Stimulated activated naive B cell treated with anti-CD40 and anti-IgM and Interleukin-4, amounts not matched to agents 10 μg/mL and 1 μg/mL and 100 μg/mL, for 72 hours (primary cell): ENCODE measurements at regions not wholly inside any gene's neighbourhood (a gene's known extent, or its start where the extent isn't known, plus 50 kb on each side); places are given as distances from the start of the nearest gene placed in this dataset.
"Not testable (repeated sequence)": the region's sequence is repeated elsewhere in the genome, so short reads cannot be mapped to it uniquely, and the experiment has no call there.

ENCODE experiments used
- ATAC-seq, 2 donors: fragments of 150-1000 bp; cut with Tn5 transposase; replicated peaks; 2 replicates each; pipeline ENCODE4 v1.10.0; 2021; ENCODE audit warnings: moderate library complexity in 1 of 2
- DNase-seq: peaks from one replicate; pipeline ENCODE4 v3.0.0; 2021
- H3K27ac Mint-ChIP-seq: one replicate; pipeline ENCODE4 v1.8.0; 2022; ENCODE audit warnings: mild to moderate bottlenecking, mixed read lengths
- H3K27me3 Mint-ChIP-seq, 2 donors: one replicate each; pipeline ENCODE4 v1.8.0; 2022; ENCODE audit warnings: mixed read lengths in 2 of 2
- H3K36me3 Mint-ChIP-seq, 2 donors: one replicate each; pipeline ENCODE4 v1.8.0; 2022; ENCODE audit warnings: mixed read lengths in 2 of 2, mild to moderate bottlenecking in 1 of 2
- H3K4me1 Mint-ChIP-seq, 2 donors: one replicate each; pipeline ENCODE4 v1.8.0; 2022; ENCODE audit warnings: mixed read lengths in 2 of 2, mild to moderate bottlenecking in 1 of 2
- H3K4me3 Mint-ChIP-seq, 2 donors: one replicate each; pipeline ENCODE4 v1.8.0; 2022; ENCODE audit warnings: mild to moderate bottlenecking in 2 of 2, mixed read lengths in 2 of 2, moderate library complexity in 1 of 2
- H3K9me3 Mint-ChIP-seq, 2 donors: one replicate each; pipeline ENCODE4 v1.8.0; 2022; ENCODE audit warnings: mixed read lengths in 2 of 2, mild to moderate bottlenecking in 1 of 2

DNA sequence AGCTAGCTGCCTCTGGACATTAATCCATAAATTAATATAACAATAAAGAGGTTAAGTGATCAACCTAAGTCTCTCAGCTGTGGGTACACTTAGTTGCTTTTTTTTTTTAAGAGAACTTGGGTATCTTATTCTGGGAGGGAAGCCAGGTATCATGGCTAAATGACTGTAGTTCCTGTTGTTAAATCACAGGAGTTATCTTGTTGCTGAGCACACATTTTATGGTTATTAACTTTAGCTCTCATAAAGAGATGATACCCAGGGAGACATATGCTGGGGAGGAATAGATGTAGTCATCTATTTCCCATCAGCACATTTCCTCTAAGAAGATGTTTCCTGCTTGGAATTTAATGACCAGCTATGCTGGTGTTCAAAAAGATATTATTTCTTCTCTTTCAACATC lies 227.8 kb downstream of the PTGER3 start:
- Mint-ChIP-seq H3K27me3 (no peaks in the 10 kb centered on the region), H3K4me1 (no peaks in the 10 kb centered on the region), H3K36me3 (no peaks in the 10 kb centered on the region), H3K4me3 (no peak overlapping the region), H3K9me3 (peaks cover 0 to 1% of the 10 kb centered on the region in 2 donors), H3K27ac (no peak overlapping the region)
- ATAC-seq = no peak
- no peak for DNase-seq

DNA sequence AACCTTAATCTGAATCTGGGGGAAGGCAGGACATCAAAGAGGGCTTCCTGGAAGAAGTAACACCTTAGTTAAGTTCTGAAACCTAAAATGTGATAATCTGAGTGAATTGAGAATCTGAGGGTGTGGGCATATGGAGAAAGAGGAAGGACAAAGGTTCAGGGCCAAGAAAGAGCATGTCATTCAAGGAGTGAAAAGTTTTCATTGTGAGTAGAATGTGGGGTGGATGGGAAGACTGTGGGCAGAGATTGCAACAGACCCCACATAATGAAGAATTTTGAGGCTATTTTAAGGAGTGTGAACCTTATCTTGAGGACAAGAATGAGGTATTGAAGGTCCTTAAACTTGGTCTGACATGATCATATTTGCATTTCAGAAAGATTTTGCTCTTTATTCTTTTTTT lies 227.2 kb downstream of the PTGER3 start:
- no peak overlapping the region for H3K4me3 Mint-ChIP-seq
- DNase-seq (no peak), ATAC-seq (no peak)
- H3K9me3 Mint-ChIP-seq = peaks cover 0 to 4% of the 10 kb centered on the region in 2 donors
- no peak overlapping the region for H3K27ac Mint-ChIP-seq
- no peaks in the 10 kb centered on the region for H3K4me1 Mint-ChIP-seq
- no peaks in the 10 kb centered on the region for H3K27me3 Mint-ChIP-seq
- H3K36me3 Mint-ChIP-seq = no peaks in the 10 kb centered on the region

DNA sequence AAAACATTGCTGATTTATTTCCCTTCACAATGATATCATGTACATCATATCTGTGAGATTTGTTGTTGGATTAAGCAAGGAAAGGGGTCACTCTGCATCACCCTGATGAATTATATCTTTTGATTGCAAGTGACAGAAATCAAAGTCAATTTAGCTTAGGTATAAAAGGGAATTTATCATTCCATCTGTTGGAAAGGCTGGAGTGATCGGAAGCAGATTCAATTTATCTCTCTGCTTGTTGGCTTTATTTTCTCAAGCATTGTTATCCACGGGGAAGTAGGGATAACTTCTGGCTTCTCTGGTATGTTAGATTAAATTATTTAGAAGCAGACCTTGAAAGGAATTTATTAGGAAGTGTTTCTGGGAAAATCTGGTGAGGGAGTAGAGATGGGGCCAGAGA lies 226.6 kb downstream of the PTGER3 start:
- DNase-seq (no peak), ATAC-seq (no peak)
- Mint-ChIP-seq H3K9me3 (peaks cover 0 to 4% of the 10 kb centered on the region in 2 donors), H3K4me3 (no peak overlapping the region), H3K27me3 (no peaks in the 10 kb centered on the region), H3K4me1 (no peaks in the 10 kb centered on the region), H3K36me3 (no peaks in the 10 kb centered on the region), H3K27ac (no peak overlapping the region)

DNA sequence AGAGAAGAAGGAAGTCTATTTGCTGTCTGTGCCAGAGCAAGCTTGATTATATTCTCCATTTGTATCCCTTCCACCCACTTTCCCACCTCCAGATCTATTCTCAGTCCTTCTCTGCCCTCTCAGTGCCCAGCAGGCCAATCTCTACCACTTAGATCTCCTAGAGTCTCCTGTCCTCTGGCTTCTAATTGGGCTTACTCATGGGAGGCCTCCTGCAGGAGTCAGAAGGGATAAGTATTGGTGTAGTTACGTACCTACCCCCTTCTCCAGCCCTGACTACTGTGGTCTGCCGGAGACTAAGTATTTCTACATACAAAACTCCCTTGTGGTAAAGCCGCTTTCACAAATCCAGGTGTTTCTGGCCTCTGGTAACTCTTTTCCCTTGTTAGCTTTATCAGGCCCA lies 221.2 kb downstream of the PTGER3 start:
- Mint-ChIP-seq H3K9me3 (peaks cover 0 to 8% of the 10 kb centered on the region in 2 donors), H3K27ac (no peak overlapping the region)
- ATAC-seq = no peak

DNA sequence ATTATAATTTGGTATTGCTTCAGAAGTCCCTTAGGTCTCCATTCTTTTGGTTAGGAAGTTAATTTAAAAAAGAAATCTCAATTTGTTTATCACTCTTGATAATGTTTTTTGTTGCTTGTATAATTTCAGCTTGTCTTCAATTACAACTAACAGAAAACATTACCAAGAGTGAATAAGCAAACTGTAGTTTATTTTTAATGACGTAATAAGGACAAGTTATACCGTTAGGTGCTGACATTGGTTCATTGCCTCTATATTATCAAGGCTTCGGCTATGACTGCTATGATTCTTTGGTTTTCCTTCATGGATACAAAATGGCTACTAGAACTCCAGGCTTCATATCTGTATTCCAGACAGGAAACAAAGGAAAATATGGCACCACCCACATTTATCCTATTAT lies 220.6 kb downstream of the PTGER3 start:
- peaks cover 0 to 8% of the 10 kb centered on the region in 2 donors for H3K9me3 Mint-ChIP-seq
- H3K27me3 Mint-ChIP-seq = no peaks in the 10 kb centered on the region
- no peaks in the 10 kb centered on the region for H3K36me3 Mint-ChIP-seq
- no peak overlapping the region for H3K27ac Mint-ChIP-seq
- H3K4me1 Mint-ChIP-seq = no peaks in the 10 kb centered on the region
- ATAC-seq (no peak), DNase-seq (no peak)
- H3K4me3 Mint-ChIP-seq = no peak overlapping the region

More for the DNA sequence above, 221.2 kb downstream of the PTGER3 start:
- Mint-ChIP-seq H3K4me3 (no peak overlapping the region), H3K4me1 (no peaks in the 10 kb centered on the region), H3K27me3 (no peaks in the 10 kb centered on the region), H3K36me3 (no peaks in the 10 kb centered on the region)
- DNase-seq = no peak

DNA sequence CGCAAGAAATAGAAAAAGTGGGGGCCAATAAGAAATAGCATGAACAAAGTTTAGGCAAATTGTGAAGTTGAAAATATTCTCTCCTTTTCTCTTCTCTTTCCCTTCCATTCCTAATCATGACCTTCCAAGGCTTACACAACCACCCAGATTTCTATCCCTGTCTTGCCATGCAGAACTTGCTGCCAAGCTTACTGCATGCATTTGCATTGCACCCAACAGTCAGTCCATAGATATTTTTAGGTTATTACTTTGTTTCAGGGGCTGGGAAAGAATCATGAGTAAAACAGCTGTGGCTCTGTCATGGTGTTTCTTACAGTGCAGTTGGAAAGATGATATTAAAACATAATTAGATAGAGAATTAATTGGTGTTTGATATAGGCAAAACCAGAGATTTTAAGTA lies 219.4 kb downstream of the PTGER3 start:
- Mint-ChIP-seq H3K36me3 (no peaks in the 10 kb centered on the region), H3K9me3 (peaks cover 0 to 6% of the 10 kb centered on the region in 2 donors), H3K27me3 (no peaks in the 10 kb centered on the region), H3K27ac (no peak overlapping the region), H3K4me1 (no peaks in the 10 kb centered on the region), H3K4me3 (no peak overlapping the region)
- ATAC-seq = no peak
- no peak for DNase-seq

DNA sequence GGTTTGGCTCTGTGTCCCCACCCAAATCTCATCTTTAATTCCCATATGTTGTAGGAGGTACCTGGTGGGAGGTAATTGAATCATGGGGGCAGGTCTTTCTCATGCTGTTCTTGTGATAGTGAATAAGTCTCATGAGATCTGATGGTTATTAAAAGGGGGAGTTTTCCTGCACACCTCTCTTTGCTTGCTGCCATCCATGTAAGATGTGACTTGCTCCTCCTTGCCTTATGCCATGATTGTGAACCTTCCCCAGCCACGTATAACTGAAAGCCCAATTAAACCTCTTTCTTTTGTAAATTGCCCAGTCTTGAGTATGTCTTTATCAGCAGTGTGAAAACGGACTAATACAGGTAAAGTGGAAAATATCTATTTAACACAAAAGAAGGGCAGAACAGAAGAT lies 213.3 kb downstream of the PTGER3 start:
- ATAC-seq, H3K4me1 Mint-ChIP-seq, H3K27me3 Mint-ChIP-seq: not testable (repeated sequence)

DNA sequence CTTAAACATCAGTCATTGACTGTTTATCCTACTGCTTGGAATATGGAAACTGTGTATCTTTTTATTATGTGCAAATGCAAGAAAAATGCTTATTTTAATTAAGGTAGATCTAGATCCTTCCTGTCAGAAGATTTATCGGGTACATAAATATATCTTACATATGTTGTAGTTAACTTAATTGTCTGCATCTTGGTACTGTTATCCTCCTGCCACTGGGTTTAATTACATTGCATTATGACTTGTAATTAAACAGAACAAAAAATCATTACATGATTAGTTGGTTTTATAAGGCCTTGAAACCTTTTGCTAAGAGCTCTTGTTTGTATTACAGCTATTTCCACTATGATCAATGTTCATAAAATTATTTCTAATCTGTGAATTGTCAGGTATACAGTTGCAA lies 211.2 kb downstream of the PTGER3 start:
- ATAC-seq (no peak), DNase-seq (no peak)
- no peak overlapping the region for H3K4me3 Mint-ChIP-seq
- no peak overlapping the region for H3K27ac Mint-ChIP-seq
- H3K4me1 Mint-ChIP-seq = no peaks in the 10 kb centered on the region
- H3K36me3 Mint-ChIP-seq = no peaks in the 10 kb centered on the region
- H3K9me3 Mint-ChIP-seq = no peaks in the 10 kb centered on the region
- no peaks in the 10 kb centered on the region for H3K27me3 Mint-ChIP-seq

More for the DNA sequence above, 213.3 kb downstream of the PTGER3 start:
- not testable (repeated sequence) for H3K9me3 Mint-ChIP-seq, H3K4me3 Mint-ChIP-seq, H3K36me3 Mint-ChIP-seq, DNase-seq, H3K27ac Mint-ChIP-seq

DNA sequence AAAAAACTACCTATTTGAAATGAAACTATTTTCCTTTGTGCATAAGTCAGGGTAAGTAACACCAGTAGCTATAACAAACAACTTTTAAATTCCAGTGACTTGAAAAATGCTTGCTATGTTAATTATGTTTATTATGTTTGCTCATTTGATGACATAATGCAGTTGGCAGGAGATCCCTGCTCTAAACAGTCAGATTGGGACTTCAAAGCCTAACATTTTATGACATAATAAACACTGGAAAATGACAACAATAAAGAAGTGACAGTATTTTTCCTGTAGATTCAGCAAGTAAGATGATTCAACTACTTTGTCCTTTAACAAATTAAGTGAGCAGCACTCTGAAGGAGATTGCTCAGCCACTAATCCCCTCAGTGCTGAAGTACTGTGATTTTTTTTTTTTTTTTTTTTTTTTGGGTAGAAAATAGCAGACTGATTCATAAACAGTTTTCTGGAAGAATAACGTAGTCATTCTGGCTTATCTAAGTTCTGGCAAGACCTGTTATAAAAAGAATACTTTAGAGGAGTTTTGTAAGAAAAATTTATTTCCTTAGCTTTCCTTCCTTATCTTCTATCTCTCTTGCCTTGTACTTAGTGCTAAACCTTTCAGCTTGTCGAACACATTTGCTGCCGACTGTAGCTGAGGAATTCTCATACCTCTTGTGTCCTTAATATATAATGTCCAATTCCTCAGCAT lies 207.2 kb downstream of the PTGER3 start:
- no peaks in the 10 kb centered on the region for H3K36me3 Mint-ChIP-seq
- ATAC-seq (no peak), DNase-seq (no peak)
- H3K27ac Mint-ChIP-seq = no peak overlapping the region
- no peaks in the 10 kb centered on the region for H3K27me3 Mint-ChIP-seq
- no peaks in the 10 kb centered on the region for H3K4me1 Mint-ChIP-seq
- peaks cover 2 to 4% of the 10 kb centered on the region in 2 donors for H3K9me3 Mint-ChIP-seq
- no peak overlapping the region for H3K4me3 Mint-ChIP-seq

DNA sequence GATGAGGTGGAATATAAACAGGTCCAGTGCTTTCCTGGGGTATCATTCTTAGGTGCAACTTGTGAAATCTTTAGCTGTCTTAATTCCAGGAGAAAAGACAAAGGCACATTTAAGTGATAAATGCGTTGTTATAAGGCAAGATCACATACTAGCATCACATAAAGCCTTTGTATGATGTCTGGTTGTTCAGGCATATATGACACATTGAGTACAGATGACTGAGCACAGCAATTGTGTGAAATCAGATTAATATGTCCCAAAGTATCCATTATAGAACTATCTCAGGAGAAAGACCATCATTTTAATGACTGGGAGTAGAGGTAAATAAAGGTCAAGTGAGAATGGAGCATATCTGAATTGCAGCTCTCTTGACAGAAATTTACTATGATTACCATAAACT lies 205.1 kb downstream of the PTGER3 start:
- Mint-ChIP-seq H3K27ac (no peak overlapping the region), H3K36me3 (no peaks in the 10 kb centered on the region), H3K4me3 (no peak overlapping the region), H3K4me1 (no peaks in the 10 kb centered on the region), H3K9me3 (peaks cover 4 to 7% of the 10 kb centered on the region in 2 donors), H3K27me3 (no peaks in the 10 kb centered on the region)
- ATAC-seq (no peak), DNase-seq (no peak)

DNA sequence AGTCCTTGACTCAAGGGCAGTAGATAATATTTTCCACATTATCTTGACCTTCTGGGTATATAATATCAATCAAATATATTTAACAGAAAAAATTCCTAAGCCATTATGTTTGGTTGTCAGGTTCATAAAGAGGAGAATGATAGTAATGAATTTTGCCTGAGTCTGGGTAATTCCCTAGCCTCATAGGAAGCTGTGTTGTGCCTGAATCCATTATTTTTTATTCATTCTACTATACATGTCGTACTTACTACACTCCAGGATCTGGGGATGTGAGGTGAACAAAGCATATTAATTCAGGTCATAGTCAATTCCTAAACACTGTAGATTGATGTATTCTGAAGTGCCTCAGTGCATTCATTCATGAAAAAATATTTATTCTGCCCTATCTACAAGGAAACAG lies 204.2 kb downstream of the PTGER3 start:
- no peak for DNase-seq
- Mint-ChIP-seq H3K36me3 (no peaks in the 10 kb centered on the region), H3K27me3 (no peaks in the 10 kb centered on the region), H3K9me3 (peaks cover 4 to 8% of the 10 kb centered on the region in 2 donors), H3K27ac (no peak overlapping the region), H3K4me1 (no peaks in the 10 kb centered on the region), H3K4me3 (no peak overlapping the region)
- ATAC-seq = no peak

DNA sequence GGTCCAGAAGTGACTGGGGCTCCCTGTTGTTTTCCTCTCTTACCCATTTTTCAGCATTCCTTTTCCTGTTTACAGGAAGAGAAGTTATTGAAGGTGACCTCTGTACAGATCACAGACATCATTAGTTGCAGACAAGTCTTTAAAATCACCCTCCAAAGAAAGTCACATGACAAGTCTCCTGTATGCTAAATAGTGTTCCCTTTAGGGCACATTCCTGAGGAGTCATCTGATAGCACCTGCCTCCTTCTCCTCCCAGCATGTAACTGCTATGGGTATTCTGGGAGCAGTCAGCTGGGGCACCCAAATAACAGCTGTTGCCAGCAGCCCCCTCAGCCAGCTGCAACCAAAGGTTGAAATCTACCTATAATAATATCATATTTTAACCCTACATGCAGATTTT lies 200.6 kb downstream of the PTGER3 start:
- Mint-ChIP-seq H3K4me3 (no peak overlapping the region), H3K9me3 (peaks cover 10 to 14% of the 10 kb centered on the region in 2 donors), H3K27me3 (no peaks in the 10 kb centered on the region), H3K27ac (no peak overlapping the region), H3K4me1 (no peaks in the 10 kb centered on the region), H3K36me3 (no peaks in the 10 kb centered on the region)
- no peak for ATAC-seq
- no peak for DNase-seq

DNA sequence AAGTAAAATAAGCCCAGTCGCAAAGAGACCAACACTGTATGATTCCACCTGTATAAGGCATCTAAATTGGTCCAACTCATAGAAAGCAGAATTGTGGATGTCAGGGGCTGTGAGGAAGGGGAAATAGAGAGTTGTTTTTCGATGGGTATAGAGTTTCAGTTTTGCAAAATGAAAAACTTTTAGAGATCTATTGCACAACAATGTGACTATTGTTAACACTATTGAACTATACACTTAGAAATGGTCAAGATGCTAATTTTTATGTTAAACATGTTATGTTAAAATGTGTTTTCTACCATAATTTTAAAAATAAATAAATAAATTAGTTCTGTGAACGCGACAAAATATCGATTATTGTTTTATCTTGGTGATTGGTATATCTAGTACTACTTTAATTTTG lies 192.4 kb downstream of the PTGER3 start:
- DNase-seq (no peak), ATAC-seq (no peak)
- no peaks in the 10 kb centered on the region for H3K27me3 Mint-ChIP-seq
- H3K27ac Mint-ChIP-seq = no peak overlapping the region
- H3K4me3 Mint-ChIP-seq = no peak overlapping the region
- H3K4me1 Mint-ChIP-seq = no peaks in the 10 kb centered on the region
- H3K9me3 Mint-ChIP-seq = peaks cover 6% of the 10 kb centered on the region in 2 donors
- no peaks in the 10 kb centered on the region for H3K36me3 Mint-ChIP-seq

DNA sequence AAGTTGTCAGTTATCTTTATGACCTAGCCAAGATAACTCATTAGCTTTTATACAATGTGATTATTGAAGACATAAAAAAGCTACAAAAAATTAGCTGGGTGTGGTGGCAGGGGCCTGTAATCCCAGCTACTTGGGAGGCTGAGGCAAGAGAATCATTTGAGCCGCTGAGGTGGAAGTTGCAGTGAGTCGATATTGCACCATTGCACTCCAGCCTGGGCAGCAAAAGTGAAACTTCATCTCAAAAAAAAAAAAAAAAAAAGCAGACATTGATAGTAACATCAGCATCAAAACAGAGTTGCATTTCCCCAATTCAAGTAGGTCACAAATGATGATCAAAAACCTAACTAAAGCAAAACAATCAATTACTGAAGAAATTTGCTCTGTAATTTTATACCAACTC lies 191.4 kb downstream of the PTGER3 start:
- peaks cover 2 to 4% of the 10 kb centered on the region in 2 donors for H3K9me3 Mint-ChIP-seq
- ATAC-seq (no peak), DNase-seq (no peak)
- H3K27ac Mint-ChIP-seq = no peak overlapping the region
- H3K27me3 Mint-ChIP-seq = no peaks in the 10 kb centered on the region
- H3K36me3 Mint-ChIP-seq = no peaks in the 10 kb centered on the region
- H3K4me1 Mint-ChIP-seq = no peaks in the 10 kb centered on the region
- no peak overlapping the region for H3K4me3 Mint-ChIP-seq

DNA sequence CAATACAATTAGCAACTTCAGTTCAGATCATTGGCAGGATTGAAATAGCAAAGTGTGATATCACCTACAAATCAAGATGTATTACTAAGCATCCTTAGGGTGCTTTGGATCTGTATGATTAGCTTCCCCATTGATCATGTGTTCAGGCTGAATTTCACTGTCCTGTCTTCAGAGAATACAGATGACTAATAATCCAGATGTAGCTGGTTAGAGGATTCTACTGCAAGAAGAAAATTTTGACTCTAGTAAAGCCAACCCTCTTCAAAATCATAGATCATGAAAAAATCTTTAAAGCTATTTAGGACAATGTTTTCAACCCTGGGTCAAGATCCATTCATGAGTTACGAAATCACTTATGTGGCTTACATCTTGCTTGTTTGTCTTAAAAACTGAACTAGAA lies 184.4 kb downstream of the PTGER3 start:
- H3K4me3 Mint-ChIP-seq = no peak overlapping the region
- H3K36me3 Mint-ChIP-seq = no peaks in the 10 kb centered on the region
- DNase-seq (no peak), ATAC-seq (no peak)
- no peaks in the 10 kb centered on the region for H3K9me3 Mint-ChIP-seq
- no peak overlapping the region for H3K27ac Mint-ChIP-seq
- no peaks in the 10 kb centered on the region for H3K4me1 Mint-ChIP-seq
- no peaks in the 10 kb centered on the region for H3K27me3 Mint-ChIP-seq

DNA sequence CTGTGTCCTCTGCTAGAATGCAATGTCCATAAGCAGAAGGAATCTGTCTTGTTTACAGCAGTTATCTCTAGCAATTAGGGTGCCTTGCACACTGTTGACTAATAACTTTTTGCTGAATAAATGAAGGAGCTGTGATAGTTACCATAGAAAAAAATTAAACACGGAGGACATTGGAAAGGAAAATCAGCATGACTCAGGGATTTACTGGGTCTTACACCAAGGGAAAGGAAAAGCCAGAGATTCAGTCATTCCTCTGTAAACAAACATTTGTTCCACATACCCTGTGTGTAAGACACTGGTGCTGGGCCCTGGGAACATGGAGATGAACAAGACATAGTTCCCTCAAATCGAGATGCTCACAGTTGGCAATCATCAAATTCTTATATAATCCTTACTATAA lies 183.3 kb downstream of the PTGER3 start:
- H3K9me3 Mint-ChIP-seq = peaks cover 0 to 2% of the 10 kb centered on the region in 2 donors
- no peaks in the 10 kb centered on the region for H3K27me3 Mint-ChIP-seq
- no peak overlapping the region for H3K4me3 Mint-ChIP-seq
- H3K36me3 Mint-ChIP-seq = no peaks in the 10 kb centered on the region
- no peaks in the 10 kb centered on the region for H3K4me1 Mint-ChIP-seq
- H3K27ac Mint-ChIP-seq = no peak overlapping the region
- ATAC-seq (no peak), DNase-seq (no peak)
